HFF-Myc (cell line): ENCODE measurements at regions not wholly inside any gene's neighbourhood (a gene's known extent, or its start where the extent isn't known, plus 50 kb on each side); places are given as distances from the start of the nearest gene placed in this dataset.

Source experiments
- DNase-seq: peaks from one replicate; pipeline ENCODE4 v3.0.0-alpha.2; 2011; ENCODE audit warnings: low read depth; ENCODE audit errors: extremely low read depth
- H3K4me3 ChIP-seq: replicated peaks from 2 replicates; pipeline ENCODE4 v1.5.1; 2011; ENCODE audit warnings: low read depth, mild to moderate bottlenecking, control low read depth, low read length
- TF ChIP-seq, protein P1 (sequence below): IDR thresholded peaks from 2 replicates; pipeline ENCODE4 v1.5.1; 2012; ENCODE audit warnings: mild to moderate bottlenecking, low read depth, low read length, control low read depth; ENCODE audit errors: missing control alignments

DNA sequence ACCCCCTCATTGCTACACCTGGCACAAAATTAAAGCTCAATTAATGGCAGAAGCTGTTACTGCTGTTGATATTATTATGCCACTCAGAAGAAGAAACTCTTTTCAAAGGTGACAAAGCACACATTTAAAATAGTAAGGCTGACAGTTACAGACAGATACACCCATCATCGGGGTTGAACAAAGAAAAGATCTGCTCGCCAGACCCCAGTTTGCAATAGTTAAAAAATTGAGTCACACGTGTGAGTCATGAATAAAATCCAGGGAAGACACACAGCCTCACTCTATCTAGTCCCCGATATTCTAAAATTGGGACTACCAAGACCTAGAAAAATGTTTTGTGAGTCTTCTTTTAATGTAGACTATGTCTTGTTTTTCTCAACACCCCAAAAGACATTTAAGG lies 330.0 kb upstream of the SOX9 start:
- no peak for DNase-seq
- H3K4me3 ChIP-seq = no peak overlapping the region
- TF ChIP-seq, protein P1, sequence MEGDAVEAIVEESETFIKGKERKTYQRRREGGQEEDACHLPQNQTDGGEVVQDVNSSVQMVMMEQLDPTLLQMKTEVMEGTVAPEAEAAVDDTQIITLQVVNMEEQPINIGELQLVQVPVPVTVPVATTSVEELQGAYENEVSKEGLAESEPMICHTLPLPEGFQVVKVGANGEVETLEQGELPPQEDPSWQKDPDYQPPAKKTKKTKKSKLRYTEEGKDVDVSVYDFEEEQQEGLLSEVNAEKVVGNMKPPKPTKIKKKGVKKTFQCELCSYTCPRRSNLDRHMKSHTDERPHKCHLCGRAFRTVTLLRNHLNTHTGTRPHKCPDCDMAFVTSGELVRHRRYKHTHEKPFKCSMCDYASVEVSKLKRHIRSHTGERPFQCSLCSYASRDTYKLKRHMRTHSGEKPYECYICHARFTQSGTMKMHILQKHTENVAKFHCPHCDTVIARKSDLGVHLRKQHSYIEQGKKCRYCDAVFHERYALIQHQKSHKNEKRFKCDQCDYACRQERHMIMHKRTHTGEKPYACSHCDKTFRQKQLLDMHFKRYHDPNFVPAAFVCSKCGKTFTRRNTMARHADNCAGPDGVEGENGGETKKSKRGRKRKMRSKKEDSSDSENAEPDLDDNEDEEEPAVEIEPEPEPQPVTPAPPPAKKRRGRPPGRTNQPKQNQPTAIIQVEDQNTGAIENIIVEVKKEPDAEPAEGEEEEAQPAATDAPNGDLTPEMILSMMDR = no peak

DNA sequence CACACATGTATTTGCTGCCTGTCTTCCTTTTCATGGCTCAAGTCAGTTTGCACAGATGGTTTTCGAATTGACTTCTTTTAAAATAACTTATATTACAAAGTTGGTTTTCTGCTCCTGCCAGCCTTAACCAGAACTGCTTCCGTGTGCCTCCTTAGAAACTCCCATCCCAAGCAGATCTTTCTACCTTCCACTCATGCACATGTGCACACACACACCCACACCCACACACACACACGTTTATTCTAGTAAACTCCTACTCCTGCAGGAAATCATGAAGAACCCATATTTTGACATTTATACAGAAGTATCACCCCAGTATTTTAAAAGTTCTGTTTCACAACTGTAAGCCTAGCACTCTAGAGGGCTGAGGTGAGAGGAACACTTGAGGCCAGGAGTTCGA lies 329.5 kb upstream of the SOX9 start:
- TF ChIP-seq, protein P1 = no peak
- no peak overlapping the region for H3K4me3 ChIP-seq
- DNase-seq = no peak

DNA sequence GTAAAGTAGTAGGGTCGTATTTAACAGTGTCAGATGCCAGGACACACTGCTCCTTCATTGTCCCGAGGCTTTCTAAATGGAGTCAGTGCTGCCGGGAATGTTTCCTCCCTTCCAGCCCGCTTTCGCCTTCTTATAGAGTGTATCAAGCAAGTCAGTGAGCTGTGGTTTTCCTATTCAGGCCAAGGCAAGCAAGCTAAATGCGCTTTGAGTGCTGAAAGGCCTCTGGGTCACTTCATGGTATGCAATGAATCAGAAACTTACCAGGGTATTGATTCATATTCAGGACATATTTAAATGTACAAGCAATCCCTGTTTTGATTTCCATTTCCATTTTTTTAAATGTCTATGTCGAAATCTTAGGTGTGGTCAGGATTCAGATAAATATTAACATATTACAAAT lies 327.9 kb upstream of the SOX9 start:
- no peak for DNase-seq
- TF ChIP-seq, protein P1 = no peak

DNA sequence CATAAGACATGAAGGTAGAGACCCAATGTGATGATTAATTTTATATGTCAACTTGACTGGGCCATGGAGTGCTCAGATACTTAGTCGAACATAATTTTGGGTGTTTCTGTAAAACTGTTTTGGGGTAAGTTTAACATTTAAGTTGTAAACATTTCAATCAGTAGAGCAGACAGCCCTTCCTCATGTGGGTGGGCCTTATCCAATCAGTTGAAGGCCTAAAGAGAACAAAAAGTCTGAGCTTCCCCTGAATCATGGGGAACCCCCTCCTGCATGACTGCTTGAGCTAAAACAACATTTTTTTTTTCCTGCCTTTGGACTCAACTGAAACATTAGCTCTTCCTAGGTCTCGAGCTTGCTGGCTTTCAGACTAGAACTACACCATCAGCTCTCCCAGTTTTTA lies 327.3 kb upstream of the SOX9 start:
- DNase-seq = no peak
- H3K4me3 ChIP-seq = no peak overlapping the region
- TF ChIP-seq, protein P1 = no peak

More for the DNA sequence above, 327.9 kb upstream of the SOX9 start:
- no peak overlapping the region for H3K4me3 ChIP-seq

DNA sequence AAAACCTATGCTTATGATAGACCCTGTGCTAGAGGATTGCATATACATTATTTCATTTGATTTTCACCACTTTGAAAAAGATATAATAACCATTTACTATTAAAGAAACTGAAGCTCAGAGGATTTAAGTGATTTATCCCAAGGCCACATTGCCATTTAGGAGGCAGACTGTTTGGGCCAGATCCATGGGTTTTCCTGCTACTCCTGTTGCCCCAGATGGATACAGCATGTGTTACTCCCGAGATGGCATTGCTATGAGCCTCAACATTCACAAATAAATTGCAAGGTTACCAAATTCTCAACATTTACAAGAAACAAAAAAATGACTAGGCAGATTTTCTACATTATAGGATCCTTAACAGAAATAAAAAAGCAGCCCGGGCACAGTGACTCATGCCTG lies 322.1 kb upstream of the SOX9 start:
- TF ChIP-seq, protein P1 = no peak
- H3K4me3 ChIP-seq = no peak overlapping the region
- no peak for DNase-seq

DNA sequence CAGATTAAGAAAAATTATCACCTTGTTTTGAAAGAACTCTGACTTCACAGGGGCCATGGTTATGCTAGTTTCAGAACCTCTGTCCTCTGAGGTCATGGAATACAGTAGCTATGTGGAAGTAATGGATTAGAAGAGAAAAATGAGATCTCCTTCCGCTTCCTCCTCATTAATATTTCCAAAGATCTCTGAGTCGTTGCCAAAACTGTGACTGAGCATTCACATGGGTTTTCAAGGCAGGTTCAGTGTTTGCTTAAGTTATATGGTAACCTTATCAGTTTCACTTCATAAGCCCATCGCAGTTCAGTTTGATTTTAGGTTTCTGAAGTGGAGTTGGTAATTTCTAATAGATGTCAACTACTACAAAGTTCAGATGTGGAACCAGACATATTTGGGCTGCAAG lies 321.2 kb upstream of the SOX9 start:
- H3K4me3 ChIP-seq = no peak overlapping the region
- TF ChIP-seq, protein P1 = no peak
- no peak for DNase-seq

DNA sequence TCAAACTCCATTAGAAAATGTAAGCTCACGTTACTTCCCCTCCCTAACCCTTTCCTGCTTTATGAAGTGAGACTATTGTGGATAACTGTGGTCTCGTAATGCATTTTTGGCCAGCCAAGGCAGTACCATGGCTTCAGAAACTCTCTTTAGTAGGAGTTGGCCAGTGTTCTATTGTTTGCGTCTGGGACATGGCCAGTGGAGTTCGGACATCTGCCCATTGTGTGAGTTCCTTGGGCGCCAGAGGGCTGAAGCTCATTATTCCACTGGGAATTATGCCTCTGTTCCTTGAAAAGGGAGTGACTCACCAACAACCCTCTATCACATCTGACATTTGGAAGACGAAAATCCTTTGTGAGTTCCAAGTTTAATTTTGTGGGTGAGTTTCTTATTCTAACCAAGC lies 319.5 kb upstream of the SOX9 start:
- no peak for DNase-seq
- TF ChIP-seq, protein P1 = no peak
- H3K4me3 ChIP-seq = no peak overlapping the region
